ENCODE measurements at regions not wholly inside any gene's neighbourhood (a gene's known extent, or its start where the extent isn't known, plus 50 kb on each side); places are given as distances from the start of the nearest gene placed in this dataset.

DNA sequence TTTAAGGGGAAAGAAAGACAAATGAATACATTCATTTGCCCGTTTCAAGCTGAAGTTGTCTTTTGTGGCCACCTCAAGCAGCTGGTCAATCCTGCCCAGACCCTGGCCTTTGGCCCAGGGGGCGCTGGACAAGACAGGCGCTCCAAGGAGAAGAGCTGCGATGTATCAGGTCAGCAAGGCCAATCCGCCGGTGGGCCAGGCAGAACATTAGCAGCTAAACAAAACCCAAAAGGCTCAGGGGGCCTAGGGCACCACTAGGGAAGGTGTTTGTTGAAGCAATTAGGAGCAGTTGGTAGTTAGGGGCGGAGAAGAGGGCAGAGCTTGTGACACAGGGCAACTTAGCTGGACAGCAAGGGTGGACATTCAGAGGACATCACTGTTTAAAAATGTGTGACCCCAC is 60.8 kb upstream of the TMEM33 start (continued):
- TF ChIP-seq BACH2 (CRISPR knock-in tag; IDR thresholded peaks at IDR 0.05; ENCODE audit: borderline replicate concordance) = no peak

DNA sequence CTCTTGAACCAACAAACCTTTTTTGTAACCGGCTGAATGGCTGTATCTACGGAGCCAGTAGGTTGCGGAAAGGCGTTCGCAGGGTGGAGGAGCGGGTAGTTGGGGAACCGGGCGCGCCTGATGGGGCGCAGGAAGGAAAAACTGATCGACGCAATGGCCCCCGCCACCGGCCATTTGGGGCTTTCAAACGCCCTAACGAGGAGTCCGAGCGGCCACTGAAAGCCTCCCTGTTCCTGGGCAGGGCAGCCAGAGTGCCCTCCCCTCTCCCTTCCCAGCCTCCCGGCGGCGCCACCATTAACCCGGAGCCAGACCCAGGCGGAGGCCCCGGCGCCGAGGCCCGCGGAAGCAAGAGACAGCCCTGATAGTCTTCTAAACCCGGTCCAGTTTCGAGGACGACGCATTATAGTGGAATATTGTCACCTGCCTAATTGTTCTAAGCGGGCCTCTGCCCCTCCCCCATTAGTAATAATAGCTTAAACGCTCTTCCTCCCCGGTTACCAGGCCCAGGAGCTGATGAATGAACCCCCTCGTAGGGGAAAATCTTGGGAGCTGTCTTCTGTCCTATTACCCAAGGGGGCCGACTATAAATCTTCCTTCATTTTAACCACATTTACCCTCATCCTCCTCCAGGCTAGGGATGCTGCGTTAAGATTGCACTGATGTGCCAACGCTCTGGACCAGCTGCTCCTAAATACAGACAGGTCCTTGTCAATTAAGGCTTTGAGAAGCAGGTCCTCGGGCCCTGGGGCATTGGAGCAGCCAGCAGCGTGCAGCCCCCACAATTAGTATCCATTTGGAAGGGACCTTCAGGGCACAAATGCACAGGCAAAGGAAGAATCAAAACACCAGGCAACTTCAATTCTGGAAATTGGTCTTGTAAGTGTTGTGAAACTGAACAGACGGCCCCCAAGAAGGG is 61.6 kb upstream of the TMEM33 start:
- peak; percentile 69 for ATAC-seq
- TF ChIP-seq ARNTL (CRISPR knock-in tag; IDR thresholded peaks at IDR 0.05; ENCODE audit: borderline replicate concordance, low read depth) = 0 out of 2 replicates have a peak, but pooled peaks have one; percentile 46
- TF ChIP-seq, protein P1, sequence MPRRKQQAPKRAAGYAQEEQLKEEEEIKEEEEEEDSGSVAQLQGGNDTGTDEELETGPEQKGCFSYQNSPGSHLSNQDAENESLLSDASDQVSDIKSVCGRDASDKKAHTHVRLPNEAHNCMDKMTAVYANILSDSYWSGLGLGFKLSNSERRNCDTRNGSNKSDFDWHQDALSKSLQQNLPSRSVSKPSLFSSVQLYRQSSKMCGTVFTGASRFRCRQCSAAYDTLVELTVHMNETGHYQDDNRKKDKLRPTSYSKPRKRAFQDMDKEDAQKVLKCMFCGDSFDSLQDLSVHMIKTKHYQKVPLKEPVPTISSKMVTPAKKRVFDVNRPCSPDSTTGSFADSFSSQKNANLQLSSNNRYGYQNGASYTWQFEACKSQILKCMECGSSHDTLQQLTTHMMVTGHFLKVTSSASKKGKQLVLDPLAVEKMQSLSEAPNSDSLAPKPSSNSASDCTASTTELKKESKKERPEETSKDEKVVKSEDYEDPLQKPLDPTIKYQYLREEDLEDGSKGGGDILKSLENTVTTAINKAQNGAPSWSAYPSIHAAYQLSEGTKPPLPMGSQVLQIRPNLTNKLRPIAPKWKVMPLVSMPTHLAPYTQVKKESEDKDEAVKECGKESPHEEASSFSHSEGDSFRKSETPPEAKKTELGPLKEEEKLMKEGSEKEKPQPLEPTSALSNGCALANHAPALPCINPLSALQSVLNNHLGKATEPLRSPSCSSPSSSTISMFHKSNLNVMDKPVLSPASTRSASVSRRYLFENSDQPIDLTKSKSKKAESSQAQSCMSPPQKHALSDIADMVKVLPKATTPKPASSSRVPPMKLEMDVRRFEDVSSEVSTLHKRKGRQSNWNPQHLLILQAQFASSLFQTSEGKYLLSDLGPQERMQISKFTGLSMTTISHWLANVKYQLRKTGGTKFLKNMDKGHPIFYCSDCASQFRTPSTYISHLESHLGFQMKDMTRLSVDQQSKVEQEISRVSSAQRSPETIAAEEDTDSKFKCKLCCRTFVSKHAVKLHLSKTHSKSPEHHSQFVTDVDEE (CRISPR knock-in tag; IDR thresholded peaks at IDR 0.05) = peak; percentile 80
- TF ChIP-seq ZFP30 (CRISPR knock-in tag; IDR thresholded peaks at IDR 0.05) = no peak
- 0 out of 2 replicates have a peak, but pooled peaks have one; percentile 9 for TF ChIP-seq ESRRG (CRISPR knock-in tag; IDR thresholded peaks at IDR 0.05)
- no peak for TF ChIP-seq RARB (CRISPR knock-in tag; IDR thresholded peaks at IDR 0.05)
- peak; percentile 87 for TF ChIP-seq TCF4 (CRISPR knock-in tag; IDR thresholded peaks at IDR 0.05; ENCODE audit: borderline replicate concordance)
- peak; percentile 47; the same call in 1 of the 2 replicates for TF ChIP-seq ZNF8 (CRISPR knock-in tag; IDR thresholded peaks at IDR 0.05)
- TF ChIP-seq, protein P2, sequence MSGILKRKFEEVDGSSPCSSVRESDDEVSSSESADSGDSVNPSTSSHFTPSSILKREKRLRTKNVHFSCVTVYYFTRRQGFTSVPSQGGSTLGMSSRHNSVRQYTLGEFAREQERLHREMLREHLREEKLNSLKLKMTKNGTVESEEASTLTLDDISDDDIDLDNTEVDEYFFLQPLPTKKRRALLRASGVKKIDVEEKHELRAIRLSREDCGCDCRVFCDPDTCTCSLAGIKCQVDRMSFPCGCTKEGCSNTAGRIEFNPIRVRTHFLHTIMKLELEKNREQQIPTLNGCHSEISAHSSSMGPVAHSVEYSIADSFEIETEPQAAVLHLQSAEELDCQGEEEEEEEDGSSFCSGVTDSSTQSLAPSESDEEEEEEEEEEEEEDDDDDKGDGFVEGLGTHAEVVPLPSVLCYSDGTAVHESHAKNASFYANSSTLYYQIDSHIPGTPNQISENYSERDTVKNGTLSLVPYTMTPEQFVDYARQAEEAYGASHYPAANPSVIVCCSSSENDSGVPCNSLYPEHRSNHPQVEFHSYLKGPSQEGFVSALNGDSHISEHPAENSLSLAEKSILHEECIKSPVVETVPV (CRISPR knock-in tag; IDR thresholded peaks at IDR 0.05) = 0 out of 2 replicates have a peak, but pooled peaks have one; percentile 41
- no peak for TF ChIP-seq ZC3H10 (CRISPR knock-in tag; IDR thresholded peaks at IDR 0.05)

- TF ChIP-seq BACH2 (CRISPR knock-in tag; IDR thresholded peaks at IDR 0.05; ENCODE audit: borderline replicate concordance) (no peak), SNAI2 (CRISPR knock-in tag; IDR thresholded peaks at IDR 0.05) (no peak), PPARA (CRISPR knock-in tag; IDR thresholded peaks at IDR 0.05; ENCODE audit: borderline replicate concordance) (no peak), ZNF8 (CRISPR knock-in tag; IDR thresholded peaks at IDR 0.05) (no peak)
- no peak for ATAC-seq
Measured at GRCh38 chr4:41870035-41870434, 65.2 kb upstream of the TMEM33 start.

- ATAC-seq = no peak
- no peak for TF ChIP-seq BACH2 (CRISPR knock-in tag; IDR thresholded peaks at IDR 0.05; ENCODE audit: borderline replicate concordance)
- no peak for TF ChIP-seq ISL1 (CRISPR knock-in tag; IDR thresholded peaks at IDR 0.05)
- TF ChIP-seq ZNF565 (CRISPR knock-in tag; conservative IDR thresholded peaks at IDR 0.05; ENCODE audit: low read depth) = no peak
- no peak for TF ChIP-seq POU6F1 (CRISPR knock-in tag; IDR thresholded peaks at IDR 0.05; ENCODE audit: borderline replicate concordance, low read depth)
- TF ChIP-seq RARB (CRISPR knock-in tag; IDR thresholded peaks at IDR 0.05) = no peak
- TF ChIP-seq, protein P3, sequence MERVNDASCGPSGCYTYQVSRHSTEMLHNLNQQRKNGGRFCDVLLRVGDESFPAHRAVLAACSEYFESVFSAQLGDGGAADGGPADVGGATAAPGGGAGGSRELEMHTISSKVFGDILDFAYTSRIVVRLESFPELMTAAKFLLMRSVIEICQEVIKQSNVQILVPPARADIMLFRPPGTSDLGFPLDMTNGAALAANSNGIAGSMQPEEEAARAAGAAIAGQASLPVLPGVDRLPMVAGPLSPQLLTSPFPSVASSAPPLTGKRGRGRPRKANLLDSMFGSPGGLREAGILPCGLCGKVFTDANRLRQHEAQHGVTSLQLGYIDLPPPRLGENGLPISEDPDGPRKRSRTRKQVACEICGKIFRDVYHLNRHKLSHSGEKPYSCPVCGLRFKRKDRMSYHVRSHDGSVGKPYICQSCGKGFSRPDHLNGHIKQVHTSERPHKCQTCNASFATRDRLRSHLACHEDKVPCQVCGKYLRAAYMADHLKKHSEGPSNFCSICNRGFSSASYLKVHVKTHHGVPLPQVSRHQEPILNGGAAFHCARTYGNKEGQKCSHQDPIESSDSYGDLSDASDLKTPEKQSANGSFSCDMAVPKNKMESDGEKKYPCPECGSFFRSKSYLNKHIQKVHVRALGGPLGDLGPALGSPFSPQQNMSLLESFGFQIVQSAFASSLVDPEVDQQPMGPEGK (CRISPR knock-in tag; IDR thresholded peaks at IDR 0.05; ENCODE audit: borderline replicate concordance) = no peak
- no peak for TF ChIP-seq ESRRG (CRISPR knock-in tag; IDR thresholded peaks at IDR 0.05)
- TF ChIP-seq CSDC2 (CRISPR knock-in tag; IDR thresholded peaks at IDR 0.05) = no peak
- TF ChIP-seq GLIS3 (CRISPR knock-in tag; IDR thresholded peaks at IDR 0.05) = no peak
- TF ChIP-seq TCF4 (CRISPR knock-in tag; IDR thresholded peaks at IDR 0.05; ENCODE audit: borderline replicate concordance) = no peak
- TF ChIP-seq ZC3H10 (CRISPR knock-in tag; IDR thresholded peaks at IDR 0.05) = no peak
- TF ChIP-seq ZNF70 (CRISPR knock-in tag; IDR thresholded peaks at IDR 0.05) = no peak
- TF ChIP-seq SNAI2 (CRISPR knock-in tag; IDR thresholded peaks at IDR 0.05) = no peak
- TF ChIP-seq ZNF8 (CRISPR knock-in tag; IDR thresholded peaks at IDR 0.05) = no peak
- TF ChIP-seq PPARA (CRISPR knock-in tag; IDR thresholded peaks at IDR 0.05; ENCODE audit: borderline replicate concordance) = no peak
- TF ChIP-seq OSR1 (CRISPR knock-in tag; IDR thresholded peaks at IDR 0.05) = no peak
Measured at GRCh38 chr4:41866799-41867677, 68.2 kb upstream of the TMEM33 start.

Data from SK-N-SH treated with all-trans-retinoic acid at 6 μM for 48 hours (cell line).